Left renal cortex interstitium (tissue), 4 donors: ENCODE measurements at regions not wholly inside any gene's neighbourhood (a gene's known extent, or its start where the extent isn't known, plus 50 kb on each side); places are given as distances from the start of the nearest gene placed in this dataset.

Experiments used
- DNase-seq, 4 donors: peaks; one replicate each; pipeline ENCODE4 v3.0.0-alpha.2; 2013; ENCODE audit warnings: low read depth in 4 of 4, low spot score in 2 of 4, missing footprints in 1 of 4

- DNase-seq = no peak
Observed at GRCh38 chr20:62544505-62545055, 68.8 kb upstream of the GATA5 start.

GRCh38 chr20:62545271-62545670, 69.5 kb upstream of the GATA5 start:
- no peak for DNase-seq

- no peak for DNase-seq
Observed at GRCh38 chr20:62545901-62546525, 70.2 kb upstream of the GATA5 start.

GRCh38 chr20:62546606-62547005, 70.8 kb upstream of the GATA5 start:
- no peak for DNase-seq

GRCh38 chr20:62547364-62547763, 71.6 kb upstream of the GATA5 start:
- no peak for DNase-seq

- DNase-seq = no peak
Observed at GRCh38 chr20:62548471-62548870, 72.7 kb upstream of the GATA5 start.

GRCh38 chr20:62549029-62549428, 73.2 kb upstream of the GATA5 start:
- DNase-seq = no peak

- no peak for DNase-seq
Observed at GRCh38 chr20:62549499-62550086, 73.8 kb upstream of the GATA5 start.

- DNase-seq = no peak
Observed at GRCh38 chr20:62550087-62550632, 74.4 kb upstream of the GATA5 start.

- DNase-seq = no peak
Observed at GRCh38 chr20:62551407-62552323, 75.9 kb upstream of the GATA5 start.

- no peak for DNase-seq
Observed at GRCh38 chr20:62552613-62553012, 76.8 kb upstream of the GATA5 start.

- no peak for DNase-seq
Observed at GRCh38 chr20:62553136-62553837, 77.5 kb upstream of the GATA5 start.

GRCh38 chr20:62553838-62554161, 78.0 kb upstream of the GATA5 start:
- DNase-seq = no peak

- DNase-seq = no peak
Observed at GRCh38 chr20:62554214-62554897, 78.6 kb upstream of the GATA5 start.

GRCh38 chr20:62554898-62555641, 79.3 kb upstream of the GATA5 start:
- DNase-seq = no peak

GRCh38 chr20:62555642-62556420, 80.0 kb upstream of the GATA5 start:
- DNase-seq = no peak

- DNase-seq = no peak
Observed at GRCh38 chr20:62557462-62557861, 81.7 kb upstream of the GATA5 start.

- no peak for DNase-seq
Observed at GRCh38 chr20:62557999-62558408, 82.2 kb upstream of the GATA5 start.

- DNase-seq = no peak
Observed at GRCh38 chr20:62558779-62559178, 83.0 kb upstream of the GATA5 start.
